Dendritic cell treated with granulocyte-macrophage colony-stimulating factor and Interleukin-4, amounts not matched to agents 40 ng/mL and 50 ng/mL, for 4 days (primary cell): ENCODE measurements at regions not wholly inside any gene's neighbourhood (a gene's known extent, or its start where the extent isn't known, plus 50 kb on each side); places are given as distances from the start of the nearest gene placed in this dataset.
A peak's percentile ranks its signal among the peaks of the same experiment; 100 is the strongest.

ENCODE experiments used
- H3K27ac Mint-ChIP-seq: one replicate; pipeline ENCODE4 v1.8.0; 2022; ENCODE audit warnings: mild to moderate bottlenecking, mixed read lengths
- H3K27me3 Mint-ChIP-seq: one replicate; pipeline ENCODE4 v1.8.0; 2022; ENCODE audit warnings: mild to moderate bottlenecking, mixed read lengths
- H3K36me3 Mint-ChIP-seq: one replicate; pipeline ENCODE4 v1.8.0; 2022; ENCODE audit warnings: low read depth, mixed read lengths
- H3K4me1 Mint-ChIP-seq: one replicate; pipeline ENCODE4 v1.8.0; 2022; ENCODE audit warnings: low read depth, mixed read lengths
- H3K4me3 Mint-ChIP-seq: one replicate; pipeline ENCODE4 v1.8.0; 2022; ENCODE audit warnings: mild to moderate bottlenecking, moderate library complexity, mixed read lengths
- H3K9me3 Mint-ChIP-seq: one replicate; pipeline ENCODE4 v1.8.0; 2022; ENCODE audit warnings: mixed read lengths
- intact Hi-C: fragments of 100-400 bp; cut with micrococcal nuclease; formaldehyde crosslinking; loops from one replicate; pipeline ENCODE4 v1.15.0; 2022

DNA sequence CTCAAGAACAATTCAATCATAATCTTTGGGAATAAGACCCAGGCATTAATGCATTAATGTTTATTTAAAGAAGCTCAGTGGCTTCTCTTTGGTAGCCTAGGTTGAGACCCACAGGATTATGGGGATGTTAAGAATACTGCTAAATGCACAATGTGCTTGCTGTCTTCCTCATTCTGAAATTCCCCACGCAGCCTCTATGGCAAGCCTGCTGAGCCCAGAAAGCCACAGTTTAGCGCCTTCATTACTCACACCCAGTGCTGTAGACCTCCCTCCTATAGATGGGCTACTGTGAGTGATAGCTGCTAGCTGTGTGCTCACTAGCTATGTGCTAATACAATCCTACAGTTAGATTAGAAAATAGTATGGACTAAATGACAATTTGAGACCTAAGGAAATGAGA lies 90.6 kb downstream of the TNFSF13B start:
- no peaks in the 10 kb centered on the region for H3K27me3 Mint-ChIP-seq
- intact Hi-C loops: no loop called here
- peaks cover 17% of the 10 kb centered on the region for H3K4me1 Mint-ChIP-seq
- no peak overlapping the region for H3K27ac Mint-ChIP-seq
- H3K4me3 Mint-ChIP-seq: no peak overlapping the region
- peaks cover 6% of the 10 kb centered on the region for H3K9me3 Mint-ChIP-seq
- no peaks in the 10 kb centered on the region for H3K36me3 Mint-ChIP-seq

DNA sequence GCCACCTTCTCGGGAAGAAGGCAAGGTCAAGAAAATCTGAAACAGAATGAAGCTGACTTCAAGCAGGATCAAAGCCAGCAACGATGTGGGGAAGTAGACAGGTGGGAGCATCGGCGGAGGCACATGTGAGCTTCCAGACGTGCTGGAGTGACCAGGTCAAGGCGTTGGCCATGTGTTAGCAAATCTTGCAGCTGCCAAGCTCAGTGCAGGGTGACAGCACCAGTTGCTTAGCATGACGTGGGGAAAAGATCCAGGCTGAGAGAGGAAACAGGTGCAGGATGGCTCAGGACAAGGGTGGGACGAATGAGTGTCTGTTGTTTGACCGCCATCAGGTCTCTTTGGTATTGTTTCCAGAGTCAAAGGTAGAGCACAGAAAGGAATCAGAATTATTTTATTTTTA lies 92.3 kb downstream of the TNFSF13B start:
- Mint-ChIP-seq H3K27ac (no peak overlapping the region), H3K4me1 (peaks cover 17% of the 10 kb centered on the region), H3K36me3 (no peaks in the 10 kb centered on the region), H3K4me3 (no peak overlapping the region), H3K27me3 (no peaks in the 10 kb centered on the region), H3K9me3 (peaks cover 6% of the 10 kb centered on the region)
- intact Hi-C loops: no loop called here

DNA sequence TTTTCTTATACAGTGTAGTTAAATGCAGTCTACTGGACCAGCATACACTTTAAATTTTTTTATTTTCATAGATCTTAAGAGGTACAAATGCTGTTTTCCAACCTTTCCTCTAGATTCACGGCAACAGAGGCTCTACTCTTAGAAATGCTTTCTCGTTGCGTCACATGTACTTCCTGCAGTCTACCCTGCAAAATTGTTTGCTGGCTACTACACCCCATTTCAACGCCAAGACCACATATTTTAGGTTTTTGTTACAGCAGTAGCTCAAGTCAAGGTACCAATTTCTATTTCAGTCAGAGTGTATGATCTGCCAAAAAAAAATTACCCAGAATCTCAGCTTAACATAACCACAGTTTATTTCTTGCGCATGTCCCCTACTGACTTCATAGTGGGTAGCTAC lies 94.1 kb downstream of the TNFSF13B start:
- H3K36me3 Mint-ChIP-seq: no peaks in the 10 kb centered on the region
- intact Hi-C loops: no loop called here
- H3K9me3 Mint-ChIP-seq: peaks cover 6% of the 10 kb centered on the region
- no peak overlapping the region for H3K4me3 Mint-ChIP-seq
- H3K4me1 Mint-ChIP-seq: peaks cover 26% of the 10 kb centered on the region
- H3K27me3 Mint-ChIP-seq: no peaks in the 10 kb centered on the region
- H3K27ac Mint-ChIP-seq: no peak overlapping the region

DNA sequence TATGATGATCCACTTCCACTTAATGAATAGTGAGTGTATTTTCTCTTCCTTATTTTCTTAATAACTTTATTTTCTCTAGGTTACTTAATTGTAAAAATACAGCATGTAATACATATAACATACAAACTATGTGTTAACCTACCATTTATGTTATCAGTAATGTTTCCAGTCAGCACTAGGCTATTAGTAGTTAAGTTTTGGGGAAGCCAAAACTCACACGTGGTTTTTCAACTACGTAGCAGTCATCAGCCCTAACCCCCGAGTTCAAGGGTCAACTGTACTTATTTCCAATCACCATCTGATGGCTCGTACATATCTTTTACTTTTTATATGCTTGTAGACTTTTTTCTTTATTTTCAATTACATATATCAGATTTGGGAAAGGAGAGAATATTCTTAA lies 95.7 kb downstream of the TNFSF13B start:
- no peaks in the 10 kb centered on the region for H3K27me3 Mint-ChIP-seq
- H3K9me3 Mint-ChIP-seq: peaks cover under 1% of the 10 kb centered on the region
- H3K4me3 Mint-ChIP-seq: no peak overlapping the region
- no peak overlapping the region for H3K27ac Mint-ChIP-seq
- no peaks in the 10 kb centered on the region for H3K36me3 Mint-ChIP-seq
- intact Hi-C loops: no loop called here
- peaks cover 32% of the 10 kb centered on the region for H3K4me1 Mint-ChIP-seq

DNA sequence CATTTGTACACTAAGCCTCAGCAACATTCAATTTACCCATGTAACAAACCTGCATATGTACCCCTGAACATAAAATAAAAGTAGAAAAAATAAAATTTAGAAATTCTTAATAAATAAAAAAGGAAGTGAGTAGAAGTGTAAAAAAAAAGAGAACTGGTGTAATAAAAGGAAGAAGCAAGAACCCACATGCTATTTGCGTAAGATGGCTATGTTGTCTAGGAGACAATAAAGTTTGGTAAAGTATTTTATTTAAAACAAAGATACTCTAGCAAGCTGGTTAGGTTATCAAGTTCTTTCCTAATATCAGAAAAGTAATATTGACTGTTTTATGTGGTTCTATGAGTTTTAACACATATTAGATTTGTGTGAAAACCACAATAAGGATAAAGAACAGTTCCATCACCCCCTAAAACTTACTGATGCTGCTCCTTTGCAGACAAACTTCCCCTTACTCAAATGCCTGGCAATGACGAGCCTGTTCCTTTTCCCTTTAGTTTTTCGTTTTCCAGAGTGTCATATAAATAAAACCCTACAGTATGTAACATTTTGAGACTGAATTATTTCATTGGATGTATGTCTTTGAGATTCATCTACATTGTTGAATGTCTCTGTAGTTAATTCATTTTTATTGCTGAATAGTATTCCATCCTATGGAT lies 98.9 kb downstream of the TNFSF13B start:
- intact Hi-C loops: loop anchor here (2.0 kb wide), 1 partner anchor 150 kb away; the partner anchor contains the start of gene ABHD13
- Mint-ChIP-seq H3K4me3 (peak overlapping the region; percentile 21), H3K27ac (peak overlapping the region; percentile 85), H3K27me3 (no peaks in the 10 kb centered on the region), H3K36me3 (no peaks in the 10 kb centered on the region), H3K9me3 (no peaks in the 10 kb centered on the region), H3K4me1 (peaks cover 30% of the 10 kb centered on the region)

DNA sequence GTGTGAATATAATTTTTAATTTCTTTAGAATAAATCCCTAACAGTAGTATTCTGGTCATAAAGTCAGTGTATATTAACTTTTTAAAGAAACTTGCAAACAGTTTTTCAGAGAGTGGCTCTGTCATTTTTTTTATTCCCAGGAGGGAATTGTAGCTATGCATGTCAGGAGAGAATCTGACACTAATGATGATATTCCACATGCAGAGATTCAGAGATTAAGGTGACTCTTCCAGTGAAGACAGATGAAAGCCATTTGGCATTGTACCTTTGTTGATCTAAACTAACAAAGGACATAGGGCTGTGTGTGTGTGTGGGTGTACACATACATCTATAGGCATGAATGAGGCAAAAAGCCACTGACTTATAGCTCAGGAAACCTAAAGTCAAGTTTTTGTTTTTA lies 99.9 kb downstream of the TNFSF13B start:
- Mint-ChIP-seq H3K4me3 (no peak overlapping the region), H3K9me3 (no peaks in the 10 kb centered on the region), H3K27ac (peak overlapping the region; percentile 85), H3K27me3 (no peaks in the 10 kb centered on the region), H3K4me1 (peaks cover 22% of the 10 kb centered on the region), H3K36me3 (no peaks in the 10 kb centered on the region)
- intact Hi-C loops: loop anchor here (2.0 kb wide), 1 partner anchor 151 kb away; the partner anchor contains the start of gene ABHD13

DNA sequence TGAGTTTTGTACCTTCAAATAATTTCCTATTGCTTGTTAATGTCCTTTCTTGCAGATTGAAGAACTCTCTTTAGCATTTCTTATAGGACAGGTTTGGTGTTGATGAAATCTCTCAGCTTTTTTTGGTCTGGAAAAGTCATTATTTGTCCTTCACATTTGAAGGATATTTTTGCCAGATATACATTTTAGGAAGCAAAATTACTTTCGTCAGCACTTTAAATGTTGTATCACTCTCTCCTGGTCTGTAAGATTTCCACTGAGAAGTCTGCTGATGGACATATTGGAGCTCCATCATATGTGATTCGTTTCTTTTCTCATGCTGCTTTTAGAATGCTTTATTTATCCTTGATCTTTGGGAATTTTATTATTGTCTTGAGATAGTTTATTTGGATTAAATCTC lies 105.5 kb downstream of the TNFSF13B start:
- Mint-ChIP-seq H3K4me3 (no peak overlapping the region), H3K9me3 (no peaks in the 10 kb centered on the region), H3K27ac (no peak overlapping the region), H3K27me3 (no peaks in the 10 kb centered on the region), H3K4me1 (no peaks in the 10 kb centered on the region), H3K36me3 (no peaks in the 10 kb centered on the region)
- intact Hi-C loops: no loop called here

DNA sequence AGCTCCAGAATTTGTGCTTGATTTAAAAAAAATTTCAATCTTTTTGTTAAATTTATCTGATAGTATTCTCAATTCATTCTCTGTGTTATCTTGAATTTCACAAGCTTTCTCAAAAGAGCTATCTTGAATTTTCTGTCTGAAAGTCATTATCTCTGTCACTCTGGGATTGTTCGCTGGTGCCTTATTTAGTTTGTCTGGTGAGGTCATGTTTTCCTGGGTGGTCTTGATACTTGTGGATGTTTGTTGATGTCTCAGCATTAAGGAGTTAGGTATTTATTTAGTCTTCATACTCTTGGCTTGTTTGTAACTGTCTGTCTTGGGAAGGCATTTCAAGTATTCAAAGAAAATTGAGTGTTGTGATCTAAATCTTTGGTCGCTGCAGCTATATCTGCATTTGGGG lies 106.3 kb downstream of the TNFSF13B start:
- no peak overlapping the region for H3K4me3 Mint-ChIP-seq
- intact Hi-C loops: no loop called here
- no peaks in the 10 kb centered on the region for H3K4me1 Mint-ChIP-seq
- no peaks in the 10 kb centered on the region for H3K36me3 Mint-ChIP-seq
- no peaks in the 10 kb centered on the region for H3K9me3 Mint-ChIP-seq
- H3K27me3 Mint-ChIP-seq: no peaks in the 10 kb centered on the region
- no peak overlapping the region for H3K27ac Mint-ChIP-seq

DNA sequence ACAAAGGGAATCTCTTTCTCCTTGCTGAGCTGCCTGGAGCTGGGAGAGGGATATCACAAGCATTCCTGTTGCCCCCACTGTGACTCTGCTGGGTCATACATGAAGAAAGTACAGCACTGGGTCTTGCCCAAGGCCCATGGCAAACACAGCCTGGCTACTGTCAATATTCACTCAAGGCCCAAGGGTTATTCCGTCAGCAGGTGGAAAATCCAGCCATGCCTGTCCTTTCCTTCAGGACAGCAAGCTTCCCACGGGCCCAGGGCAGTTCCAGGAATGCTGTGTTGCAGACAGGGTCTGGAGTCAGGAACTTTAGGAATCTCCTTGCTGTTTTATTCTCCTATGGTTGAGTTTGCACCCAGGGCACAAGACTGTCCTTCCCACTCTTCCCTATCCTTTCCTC lies 106.8 kb downstream of the TNFSF13B start:
- H3K27ac Mint-ChIP-seq: no peak overlapping the region
- intact Hi-C loops: no loop called here

DNA sequence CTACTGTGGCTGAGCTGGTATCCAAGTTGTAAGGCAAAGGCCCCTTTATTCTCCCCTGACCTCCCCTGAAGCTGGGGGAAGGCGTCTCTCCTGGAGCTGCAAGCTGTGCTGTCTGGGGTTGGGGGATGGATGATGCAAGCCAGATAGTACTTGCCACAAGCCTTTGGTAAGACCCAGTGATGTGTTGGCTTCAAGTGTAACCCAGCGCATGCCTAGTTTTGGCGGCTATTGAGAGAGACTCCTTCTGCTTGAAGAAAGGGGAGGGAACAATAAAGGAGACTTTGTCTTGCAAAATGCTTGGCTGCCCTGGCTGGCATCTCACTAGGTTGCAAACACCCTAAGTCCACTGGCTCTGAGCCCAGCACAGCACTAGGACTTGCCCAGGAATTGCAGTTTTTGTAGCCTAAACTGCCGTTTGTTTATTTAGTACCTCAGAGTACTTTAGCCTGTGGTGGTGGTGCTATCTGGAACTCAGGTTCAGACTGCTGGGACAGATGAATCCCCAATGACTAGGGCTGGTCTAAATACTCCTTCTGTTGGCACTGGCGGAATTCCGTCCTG lies 108.2 kb downstream of the TNFSF13B start:
- Mint-ChIP-seq H3K27ac (no peak overlapping the region), H3K4me3 (no peak overlapping the region), H3K36me3 (no peaks in the 10 kb centered on the region), H3K9me3 (no peaks in the 10 kb centered on the region), H3K4me1 (no peaks in the 10 kb centered on the region), H3K27me3 (no peaks in the 10 kb centered on the region)
- intact Hi-C loops: no loop called here

More for the DNA sequence above, 106.8 kb downstream of the TNFSF13B start:
- no peaks in the 10 kb centered on the region for H3K9me3 Mint-ChIP-seq
- H3K4me1 Mint-ChIP-seq: no peaks in the 10 kb centered on the region
- H3K27me3 Mint-ChIP-seq: no peaks in the 10 kb centered on the region
- no peaks in the 10 kb centered on the region for H3K36me3 Mint-ChIP-seq
- H3K4me3 Mint-ChIP-seq: no peak overlapping the region

DNA sequence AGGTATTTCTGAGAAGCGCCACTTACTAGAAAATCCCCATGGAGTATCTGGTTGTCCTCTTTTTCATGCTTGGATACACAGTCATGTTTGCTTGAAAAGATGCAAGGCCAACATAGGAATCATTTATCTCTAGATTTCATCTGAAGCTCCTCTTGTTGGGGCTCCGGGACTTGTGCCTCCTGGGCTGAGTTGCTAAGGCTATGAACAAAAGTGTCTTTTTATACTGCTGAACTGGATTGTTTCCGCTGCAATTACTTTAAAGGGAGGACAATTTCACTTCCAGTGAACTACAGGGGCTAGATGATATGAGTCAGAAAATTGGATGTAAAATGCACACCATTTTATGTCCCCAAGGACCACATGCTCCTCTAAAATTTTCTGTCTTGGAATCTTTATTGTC lies 114.1 kb downstream of the TNFSF13B start:
- no peak overlapping the region for H3K27ac Mint-ChIP-seq
- intact Hi-C loops: no loop called here
- no peaks in the 10 kb centered on the region for H3K9me3 Mint-ChIP-seq
- no peaks in the 10 kb centered on the region for H3K27me3 Mint-ChIP-seq
- H3K36me3 Mint-ChIP-seq: no peaks in the 10 kb centered on the region
- H3K4me1 Mint-ChIP-seq: no peaks in the 10 kb centered on the region
- no peak overlapping the region for H3K4me3 Mint-ChIP-seq

DNA sequence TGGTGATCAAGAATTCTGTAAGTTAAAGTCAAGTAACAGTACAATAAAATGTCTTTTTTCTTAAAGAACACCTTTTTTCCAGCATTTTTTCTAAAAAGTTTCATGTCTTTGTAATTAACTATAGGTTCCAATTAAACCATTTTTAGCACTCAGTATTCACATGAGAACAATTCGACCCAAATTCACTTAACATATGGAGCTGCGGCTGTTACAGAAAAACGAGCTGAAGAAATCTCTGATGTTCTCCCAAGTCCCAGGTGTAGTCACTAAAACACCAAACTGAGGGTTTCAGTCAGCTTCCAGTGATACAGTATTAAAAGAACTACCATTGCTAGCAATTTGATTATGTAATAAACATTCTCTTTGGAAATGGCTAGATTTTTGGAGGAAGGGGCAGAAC lies 117.6 kb downstream of the TNFSF13B start:
- Mint-ChIP-seq H3K4me1 (no peaks in the 10 kb centered on the region), H3K9me3 (no peaks in the 10 kb centered on the region), H3K27me3 (no peaks in the 10 kb centered on the region), H3K27ac (no peak overlapping the region), H3K4me3 (no peak overlapping the region), H3K36me3 (no peaks in the 10 kb centered on the region)
- intact Hi-C loops: no loop called here

DNA sequence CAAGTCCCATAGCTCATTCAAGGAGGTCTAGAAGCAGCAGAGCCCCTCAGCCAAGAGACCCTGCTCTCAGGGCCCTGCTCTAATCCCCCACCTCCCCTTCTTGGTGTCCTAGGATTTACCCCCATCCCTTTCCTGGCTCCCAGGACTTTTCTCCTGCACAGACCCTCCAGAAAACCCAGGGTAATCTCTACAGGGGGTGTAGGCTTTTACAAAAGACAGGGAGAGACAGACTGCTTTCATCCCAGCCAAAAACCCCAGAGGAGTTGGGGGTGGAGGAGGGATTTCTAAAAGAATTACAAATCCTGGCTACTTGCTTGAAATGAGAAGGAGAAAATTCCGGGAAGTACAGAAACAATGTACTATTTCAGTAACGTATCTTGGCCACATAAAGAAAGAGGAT lies 133.3 kb downstream of the TNFSF13B start:
- intact Hi-C loops: no loop called here
- Mint-ChIP-seq H3K4me1 (no peaks in the 10 kb centered on the region), H3K27ac (no peak overlapping the region), H3K9me3 (peaks cover 9% of the 10 kb centered on the region), H3K4me3 (no peak overlapping the region), H3K27me3 (no peaks in the 10 kb centered on the region), H3K36me3 (no peaks in the 10 kb centered on the region)

DNA sequence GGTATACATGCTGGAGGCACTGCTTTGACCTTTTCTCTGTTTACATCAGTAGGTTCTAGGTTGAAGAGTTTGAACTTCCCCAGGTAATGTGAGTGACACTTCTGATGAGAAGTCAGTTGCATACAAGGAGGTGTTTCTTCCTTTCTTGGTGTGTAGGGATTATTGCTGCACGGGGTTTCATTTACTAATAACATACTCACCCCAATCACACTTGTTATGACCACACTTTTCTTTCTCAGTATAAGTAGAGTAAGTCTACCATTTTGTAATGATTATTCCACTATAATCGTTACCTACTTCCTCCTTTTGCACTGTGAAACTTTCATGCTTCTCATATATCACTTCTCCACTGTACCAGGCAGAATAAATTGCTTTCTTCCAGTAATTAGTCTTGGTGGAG lies 138.0 kb downstream of the TNFSF13B start:
- Mint-ChIP-seq H3K36me3 (no peaks in the 10 kb centered on the region), H3K9me3 (peaks cover 9% of the 10 kb centered on the region), H3K4me1 (no peaks in the 10 kb centered on the region), H3K27ac (no peak overlapping the region), H3K4me3 (no peak overlapping the region), H3K27me3 (no peaks in the 10 kb centered on the region)
- intact Hi-C loops: no loop called here

DNA sequence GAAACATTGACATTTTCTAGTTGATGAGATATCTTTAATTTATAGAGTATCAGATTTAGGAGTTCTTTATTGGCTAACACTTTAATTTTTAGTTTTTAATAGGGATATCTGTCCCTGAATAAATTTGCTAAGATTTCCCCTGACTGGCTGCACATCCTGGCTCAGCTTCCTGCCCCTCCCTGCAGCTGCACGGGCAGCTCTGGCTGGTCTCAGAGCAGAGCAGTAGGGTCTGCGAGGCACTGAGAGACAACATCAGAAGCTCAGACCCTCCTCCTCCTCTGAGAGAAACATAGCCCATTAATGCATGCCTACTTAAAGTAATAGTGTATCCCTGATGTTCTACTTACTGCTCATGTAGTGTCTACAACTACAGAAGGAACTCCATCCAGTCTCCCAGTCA lies 139.2 kb downstream of the TNFSF13B start:
- Mint-ChIP-seq H3K4me3 (no peak overlapping the region), H3K9me3 (peaks cover 9% of the 10 kb centered on the region)
- intact Hi-C loops: no loop called here

More for the DNA sequence above, 139.2 kb downstream of the TNFSF13B start:
- H3K36me3 Mint-ChIP-seq: no peaks in the 10 kb centered on the region
- H3K4me1 Mint-ChIP-seq: no peaks in the 10 kb centered on the region
- H3K27me3 Mint-ChIP-seq: no peaks in the 10 kb centered on the region
- H3K27ac Mint-ChIP-seq: no peak overlapping the region
